GM23248 (cell line): ENCODE measurements at regions not wholly inside any gene's neighbourhood (a gene's known extent, or its start where the extent isn't known, plus 50 kb on each side); places are given as distances from the start of the nearest gene placed in this dataset.

ENCODE experiments used
- EZH2 ChIP-seq: fragments of 200-600 bp; sonication (generic); IDR thresholded peaks from 2 replicates; pipeline ENCODE4 v1.6.1; 2018; ENCODE audit warnings: antibody characterized with exemption, mild to moderate bottlenecking; ENCODE audit not compliant: insufficient read depth, poor library complexity, severe bottlenecking
- EZH2phosphoT487 ChIP-seq: fragments of 200-600 bp; sonication (generic); IDR thresholded peaks from 2 replicates; pipeline ENCODE4 v1.6.1; 2018; ENCODE audit warnings: antibody characterized with exemption, moderate library complexity, mild to moderate bottlenecking, low read depth; ENCODE audit not compliant: insufficient read depth

GRCh38 chr20:48236000-48236970 lies 451.0 kb upstream of the SULF2 start:
- TF ChIP-seq EZH2 = no peak
- no peak for TF ChIP-seq EZH2phosphoT487
